ENCODE measurements at regions not wholly inside any gene's neighbourhood (a gene's known extent, or its start where the extent isn't known, plus 50 kb on each side); places are given as distances from the start of the nearest gene placed in this dataset.
"Not testable (repeated sequence)": the region's sequence is repeated elsewhere in the genome, so short reads cannot be mapped to it uniquely, and the experiment has no call there.

- no peak for DNase-seq
These were observed 859.3 kb upstream of the AADAT start for GRCh38 chr4:170949084-170949483.

- no peak for DNase-seq
These were observed 850.4 kb upstream of the AADAT start for GRCh38 chr4:170940043-170940724.

- no peak for DNase-seq
These were observed 848.8 kb upstream of the AADAT start for GRCh38 chr4:170938588-170938987.

GRCh38 chr4:170931321-170931720 lies 841.6 kb upstream of the AADAT start:
- DNase-seq, result no peak

- no peak for DNase-seq
These were observed 798.9 kb upstream of the AADAT start for GRCh38 chr4:170888660-170889059.

- no peak for DNase-seq
These were observed 797.6 kb upstream of the AADAT start for GRCh38 chr4:170887396-170887795.

- no peak for DNase-seq
These were observed 795.3 kb upstream of the AADAT start for GRCh38 chr4:170884969-170885570.

GRCh38 chr4:170881646-170882045 lies 791.9 kb upstream of the AADAT start:
- not testable (repeated sequence) for DNase-seq

GRCh38 chr4:170875868-170876267 lies 786.1 kb upstream of the AADAT start:
- DNase-seq, result no peak

- DNase-seq, result peak; percentile 70 to 74
These were observed 783.0 kb upstream of the AADAT start for GRCh38 chr4:170872794-170873193.

- DNase-seq, result no peak
These were observed 778.4 kb upstream of the AADAT start for GRCh38 chr4:170868170-170868569.

GRCh38 chr4:170854097-170854496 lies 764.3 kb upstream of the AADAT start:
- no peak for DNase-seq

- no peak for DNase-seq
These were observed 763.8 kb upstream of the AADAT start for GRCh38 chr4:170853422-170854021.

- DNase-seq, result no peak
These were observed 760.2 kb upstream of the AADAT start for GRCh38 chr4:170849969-170850368.

- DNase-seq, result no peak
These were observed 738.0 kb upstream of the AADAT start for GRCh38 chr4:170827562-170828274.

- DNase-seq, result no peak
These were observed 729.0 kb upstream of the AADAT start for GRCh38 chr4:170818786-170819185.

- DNase-seq, result no peak
These were observed 715.6 kb upstream of the AADAT start for GRCh38 chr4:170805352-170805751.

GRCh38 chr4:170804930-170805329 lies 715.2 kb upstream of the AADAT start:
- DNase-seq, result no peak

GRCh38 chr4:170803492-170803891 lies 713.7 kb upstream of the AADAT start:
- no peak for DNase-seq

- no peak for DNase-seq
These were observed 712.0 kb upstream of the AADAT start for GRCh38 chr4:170801771-170802170.

- DNase-seq, result no peak
These were observed 704.8 kb upstream of the AADAT start for GRCh38 chr4:170794525-170794924.

GRCh38 chr4:170788540-170789051 lies 698.8 kb upstream of the AADAT start:
- not testable (repeated sequence) for DNase-seq

GRCh38 chr4:170777663-170778062 lies 687.9 kb upstream of the AADAT start:
- DNase-seq, result no peak

GRCh38 chr4:170776983-170777382 lies 687.2 kb upstream of the AADAT start:
- DNase-seq, result no peak

All from NCI-H1930 (cell line).